ENCODE measurements at regions not wholly inside any gene's neighbourhood (a gene's known extent, or its start where the extent isn't known, plus 50 kb on each side); places are given as distances from the start of the nearest gene placed in this dataset.
"Not testable (repeated sequence)": the region's sequence is repeated elsewhere in the genome, so short reads cannot be mapped to it uniquely, and the experiment has no call there.

DNA sequence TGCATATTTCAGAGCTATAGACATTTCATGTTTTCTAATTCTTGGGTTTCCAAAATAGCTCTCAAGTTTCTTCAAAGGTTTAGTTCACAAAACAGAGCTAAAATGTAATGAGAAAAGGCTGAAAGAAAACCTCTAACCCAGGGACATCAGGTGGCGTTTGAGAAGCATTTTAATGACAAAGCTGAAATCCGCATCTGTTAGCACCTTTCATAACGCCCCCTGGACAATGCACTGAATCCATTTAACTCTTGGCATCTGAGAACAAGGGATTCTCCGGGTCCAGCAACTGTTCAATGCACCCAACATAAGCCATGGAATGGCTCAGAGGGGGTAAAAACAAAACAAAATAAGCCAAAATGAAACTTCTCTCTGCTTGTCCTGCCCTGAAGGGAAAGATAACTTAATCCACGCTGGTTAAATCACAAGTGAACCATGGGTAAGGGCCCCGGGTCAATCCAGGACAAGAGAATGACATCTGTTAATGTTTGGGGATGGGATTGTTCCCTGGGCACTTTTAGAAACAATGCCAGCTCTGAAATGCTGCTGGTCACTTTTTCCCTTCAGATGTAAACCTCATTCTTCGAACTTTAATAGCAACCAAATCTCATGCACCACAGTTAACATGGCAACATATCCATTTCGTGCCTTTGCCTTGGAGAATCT is 466.2 kb upstream of the ADAMTS9 start:
- no peaks in the 10 kb centered on the region for H3K36me3 Mint-ChIP-seq (ENCODE audit: low read depth)
- H3K9me3 Mint-ChIP-seq (ENCODE audit: insufficient read depth): no peaks in the 10 kb centered on the region
- no peak for DNase-seq
- no peak overlapping the region for H3K4me3 Mint-ChIP-seq
- POLR2A ChIA-PET: no interaction called here
- no peak for ATAC-seq
- H3K27ac Mint-ChIP-seq: no peak overlapping the region
- H3K27me3 Mint-ChIP-seq (ENCODE audit: low read depth): no peaks in the 10 kb centered on the region
- no peaks in the 10 kb centered on the region for H3K4me1 Mint-ChIP-seq (ENCODE audit: low read depth)
- CTCF ChIA-PET: no interaction called here

DNA sequence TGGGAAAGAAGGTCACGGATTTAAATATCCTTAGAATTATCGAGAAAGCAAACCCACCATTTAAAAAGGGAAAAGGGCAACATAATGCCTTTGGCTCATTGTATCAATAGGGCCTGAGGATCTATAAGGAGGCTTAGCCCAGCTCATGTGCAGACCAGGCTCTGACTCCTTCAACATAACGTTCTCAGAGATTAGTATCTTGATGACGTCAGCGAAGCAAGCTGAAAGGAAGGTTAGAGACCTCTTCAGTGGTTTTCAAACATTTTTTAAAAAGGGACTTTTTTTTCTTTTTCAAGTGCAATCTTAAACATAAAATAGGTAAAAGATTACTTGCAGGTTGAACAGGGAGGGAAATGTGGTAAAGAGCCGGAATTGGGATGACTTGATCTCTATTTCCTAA is 463.9 kb upstream of the ADAMTS9 start:
- Mint-ChIP-seq H3K27ac (no peak overlapping the region), H3K27me3 (ENCODE audit: low read depth) (no peaks in the 10 kb centered on the region)

DNA sequence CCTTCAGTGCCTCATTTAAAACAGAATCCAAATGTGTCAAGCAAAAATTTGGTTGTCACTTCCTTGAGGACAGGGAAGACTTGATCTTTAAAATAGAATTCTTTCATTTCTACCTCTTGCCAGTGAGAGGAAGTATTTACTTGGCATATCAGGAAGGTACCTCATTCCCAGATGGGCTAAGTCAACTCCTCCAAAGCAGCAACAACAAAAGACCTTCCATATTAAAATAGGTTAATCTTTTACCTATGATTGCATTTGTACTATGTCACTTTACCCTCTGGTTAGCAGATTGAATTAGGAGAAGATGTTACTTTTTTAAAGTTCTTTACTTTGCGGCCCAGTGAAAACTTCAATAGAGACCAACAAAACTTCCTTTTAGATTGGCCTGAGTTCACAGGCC is 462.1 kb upstream of the ADAMTS9 start:
- H3K9me3 Mint-ChIP-seq (ENCODE audit: insufficient read depth): no peaks in the 10 kb centered on the region
- no peak for DNase-seq
- ChIA-PET POLR2A (no interaction called here), CTCF (no interaction called here)
- ATAC-seq: no peak
- H3K27me3 Mint-ChIP-seq (ENCODE audit: low read depth): no peaks in the 10 kb centered on the region
- H3K4me3 Mint-ChIP-seq: no peak overlapping the region
- H3K36me3 Mint-ChIP-seq (ENCODE audit: low read depth): no peaks in the 10 kb centered on the region
- H3K4me1 Mint-ChIP-seq (ENCODE audit: low read depth): no peaks in the 10 kb centered on the region
- H3K27ac Mint-ChIP-seq: no peak overlapping the region

More for the DNA sequence above, 463.9 kb upstream of the ADAMTS9 start:
- ATAC-seq: no peak
- Mint-ChIP-seq H3K36me3 (ENCODE audit: low read depth) (no peaks in the 10 kb centered on the region), H3K4me1 (ENCODE audit: low read depth) (no peaks in the 10 kb centered on the region), H3K9me3 (ENCODE audit: insufficient read depth) (no peaks in the 10 kb centered on the region), H3K4me3 (no peak overlapping the region)
- CTCF ChIA-PET: no interaction called here
- POLR2A ChIA-PET: no interaction called here
- DNase-seq: no peak

DNA sequence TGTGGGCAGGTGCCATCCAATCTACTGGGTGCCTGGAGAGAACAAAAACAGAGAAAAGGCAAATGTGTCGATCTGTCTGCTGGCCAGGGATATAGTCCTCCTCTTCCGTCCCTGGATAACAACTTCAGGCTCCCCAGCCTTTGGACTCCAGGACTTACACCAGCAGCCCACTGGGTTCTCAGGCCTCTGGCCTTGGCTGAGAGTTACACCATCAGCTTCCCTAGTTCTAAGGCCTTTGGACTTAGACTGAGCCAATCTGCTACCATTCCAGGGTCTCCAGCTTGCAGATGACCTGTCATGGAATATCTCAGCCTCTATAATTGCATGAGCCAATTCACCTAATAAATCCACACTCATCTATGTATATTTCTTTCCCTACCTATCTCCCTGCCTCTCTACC is 460.9 kb upstream of the ADAMTS9 start:
- no peak for ATAC-seq
- POLR2A ChIA-PET: no interaction called here
- H3K27me3 Mint-ChIP-seq (ENCODE audit: low read depth): no peaks in the 10 kb centered on the region

DNA sequence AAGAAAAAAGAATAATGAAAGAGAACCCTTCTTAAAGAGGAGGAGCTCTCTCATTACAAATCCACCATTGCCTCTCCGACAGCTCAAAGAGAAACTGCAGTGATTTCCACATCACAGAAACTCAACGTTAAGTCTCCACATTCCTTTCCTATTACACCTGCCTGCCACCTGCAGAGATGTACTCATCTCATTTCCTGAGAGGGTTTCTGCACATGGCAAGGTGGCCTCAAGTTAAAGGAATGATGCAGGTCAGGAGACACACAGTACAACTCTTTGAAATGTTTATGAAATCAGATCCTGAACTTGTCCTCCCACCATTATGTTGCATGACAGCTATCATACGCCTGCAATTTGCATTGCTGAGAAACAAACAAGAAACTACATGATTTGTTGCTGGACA is 458.4 kb upstream of the ADAMTS9 start:
- no peaks in the 10 kb centered on the region for H3K9me3 Mint-ChIP-seq (ENCODE audit: insufficient read depth)

More for the DNA sequence above, 460.9 kb upstream of the ADAMTS9 start:
- Mint-ChIP-seq H3K4me3 (no peak overlapping the region), H3K9me3 (ENCODE audit: insufficient read depth) (no peaks in the 10 kb centered on the region), H3K4me1 (ENCODE audit: low read depth) (no peaks in the 10 kb centered on the region), H3K27ac (no peak overlapping the region), H3K36me3 (ENCODE audit: low read depth) (no peaks in the 10 kb centered on the region)
- DNase-seq: no peak
- CTCF ChIA-PET: no interaction called here

DNA sequence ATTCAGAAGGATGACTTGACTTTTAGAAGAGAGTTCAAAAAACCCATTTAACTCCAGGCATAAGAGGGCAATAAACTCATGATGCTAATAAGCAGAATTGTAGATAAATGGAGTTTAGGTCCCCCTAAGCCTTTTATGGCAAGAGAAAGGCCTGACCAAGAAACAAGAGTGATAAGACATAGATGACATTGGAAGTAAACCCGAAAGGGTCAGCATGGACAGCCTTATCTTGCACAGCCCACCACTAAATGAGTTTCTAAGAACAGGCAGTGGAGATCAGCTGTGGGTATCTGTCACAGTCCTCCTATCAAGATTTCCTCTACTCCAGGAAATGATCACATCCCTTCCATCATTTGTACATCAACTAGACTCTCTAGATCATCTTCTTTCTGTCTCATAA is 457.9 kb upstream of the ADAMTS9 start:
- ATAC-seq: no peak
- Mint-ChIP-seq H3K27ac (no peak overlapping the region), H3K36me3 (ENCODE audit: low read depth) (no peaks in the 10 kb centered on the region), H3K4me3 (no peak overlapping the region), H3K9me3 (ENCODE audit: insufficient read depth) (no peaks in the 10 kb centered on the region), H3K27me3 (ENCODE audit: low read depth) (no peaks in the 10 kb centered on the region), H3K4me1 (ENCODE audit: low read depth) (no peaks in the 10 kb centered on the region)
- DNase-seq: no peak
- ChIA-PET CTCF (no interaction called here), POLR2A (no interaction called here)

More for the DNA sequence above, 458.4 kb upstream of the ADAMTS9 start:
- Mint-ChIP-seq H3K27me3 (ENCODE audit: low read depth) (no peaks in the 10 kb centered on the region), H3K4me3 (no peak overlapping the region), H3K27ac (no peak overlapping the region), H3K36me3 (ENCODE audit: low read depth) (no peaks in the 10 kb centered on the region), H3K4me1 (ENCODE audit: low read depth) (no peaks in the 10 kb centered on the region)
- ChIA-PET POLR2A (no interaction called here), CTCF (no interaction called here)
- DNase-seq: no peak
- ATAC-seq: no peak

DNA sequence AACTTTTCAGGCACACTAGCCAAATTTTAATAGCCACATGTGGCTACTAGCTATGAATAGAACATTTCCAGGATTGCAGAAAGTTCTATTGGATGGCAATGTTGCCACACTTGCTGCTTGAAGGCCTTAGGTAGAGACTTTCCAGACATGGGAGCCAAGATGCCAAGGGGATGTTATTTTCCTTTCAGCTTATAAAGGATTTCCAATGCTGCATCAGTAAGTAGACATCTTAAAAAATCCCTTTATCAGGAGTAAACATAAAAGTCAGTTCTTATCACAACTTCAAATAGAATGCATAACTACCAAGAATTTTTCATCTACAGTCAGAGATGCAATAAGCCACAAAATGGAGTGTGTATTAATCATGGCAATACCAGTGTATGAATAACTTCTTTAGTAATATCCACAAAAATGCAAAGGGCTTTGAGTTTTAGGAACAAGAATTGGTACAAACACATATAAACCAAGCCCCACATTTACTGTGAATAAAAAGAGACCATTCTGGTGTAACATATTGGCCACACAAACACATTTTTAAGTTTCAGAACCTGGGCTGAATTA is 457.1 kb upstream of the ADAMTS9 start:
- ChIA-PET POLR2A (no interaction called here), CTCF (no interaction called here)
- no peaks in the 10 kb centered on the region for H3K36me3 Mint-ChIP-seq (ENCODE audit: low read depth)
- no peaks in the 10 kb centered on the region for H3K4me1 Mint-ChIP-seq (ENCODE audit: low read depth)
- ATAC-seq (no peak), DNase-seq (no peak)
- no peak overlapping the region for H3K4me3 Mint-ChIP-seq
- H3K27me3 Mint-ChIP-seq (ENCODE audit: low read depth): no peaks in the 10 kb centered on the region
- no peaks in the 10 kb centered on the region for H3K9me3 Mint-ChIP-seq (ENCODE audit: insufficient read depth)
- H3K27ac Mint-ChIP-seq: no peak overlapping the region

DNA sequence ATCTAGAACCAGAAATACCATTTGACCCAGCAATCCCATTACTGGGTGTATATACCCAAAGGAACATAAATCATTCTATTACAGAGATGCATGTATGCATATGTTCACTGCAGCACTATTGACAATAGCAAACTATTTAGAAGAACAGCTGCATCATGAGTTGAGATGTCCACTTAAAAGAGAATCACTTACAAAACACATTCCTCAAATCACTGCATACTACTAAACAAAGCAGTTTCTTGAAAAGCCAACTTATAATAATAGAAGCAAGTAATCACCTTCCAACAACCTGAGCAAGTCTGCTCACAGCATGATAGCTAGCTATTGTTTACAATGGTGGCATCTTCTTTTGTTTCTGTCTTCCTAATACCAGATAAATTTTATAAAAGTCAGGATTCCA is 454.7 kb upstream of the ADAMTS9 start:
- ChIA-PET POLR2A (no interaction called here), CTCF (no interaction called here)
- Mint-ChIP-seq H3K36me3 (ENCODE audit: low read depth) (no peaks in the 10 kb centered on the region), H3K27me3 (ENCODE audit: low read depth) (no peaks in the 10 kb centered on the region), H3K27ac (no peak overlapping the region), H3K9me3 (ENCODE audit: insufficient read depth) (no peaks in the 10 kb centered on the region), H3K4me3 (no peak overlapping the region), H3K4me1 (ENCODE audit: low read depth) (no peaks in the 10 kb centered on the region)
- ATAC-seq: no peak
- no peak for DNase-seq

DNA sequence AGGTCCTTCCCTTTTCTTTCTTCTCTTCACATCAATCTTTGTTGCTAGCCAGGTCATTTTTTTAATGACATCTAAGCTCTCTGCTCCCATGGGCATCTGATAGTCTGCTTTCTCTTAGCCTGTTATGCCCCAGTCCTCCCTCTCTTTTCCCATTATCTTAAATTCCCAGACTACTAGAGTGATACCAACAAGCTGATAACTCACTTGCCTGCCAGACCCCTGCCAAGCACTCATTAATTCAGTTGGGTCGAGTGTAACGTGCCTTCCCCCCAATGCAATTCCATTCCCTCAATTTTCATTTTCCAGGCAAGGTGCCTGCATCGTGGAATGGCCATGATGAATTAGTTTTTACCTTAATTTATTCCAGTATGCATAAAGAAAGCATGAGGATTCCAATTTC is 450.8 kb upstream of the ADAMTS9 start:
- Mint-ChIP-seq H3K4me3 (no peak overlapping the region), H3K36me3 (ENCODE audit: low read depth) (no peaks in the 10 kb centered on the region), H3K27ac (no peak overlapping the region), H3K27me3 (ENCODE audit: low read depth) (no peaks in the 10 kb centered on the region), H3K4me1 (ENCODE audit: low read depth) (no peaks in the 10 kb centered on the region), H3K9me3 (ENCODE audit: insufficient read depth) (peaks cover 4% of the 10 kb centered on the region)
- ChIA-PET CTCF (no interaction called here), POLR2A (interaction anchor here (0.6 kb wide), 1 partner anchor 108 kb away, joined by 3 read pairs; no protein-coding TSS in a partner anchor)
- no peak for ATAC-seq
- no peak for DNase-seq

DNA sequence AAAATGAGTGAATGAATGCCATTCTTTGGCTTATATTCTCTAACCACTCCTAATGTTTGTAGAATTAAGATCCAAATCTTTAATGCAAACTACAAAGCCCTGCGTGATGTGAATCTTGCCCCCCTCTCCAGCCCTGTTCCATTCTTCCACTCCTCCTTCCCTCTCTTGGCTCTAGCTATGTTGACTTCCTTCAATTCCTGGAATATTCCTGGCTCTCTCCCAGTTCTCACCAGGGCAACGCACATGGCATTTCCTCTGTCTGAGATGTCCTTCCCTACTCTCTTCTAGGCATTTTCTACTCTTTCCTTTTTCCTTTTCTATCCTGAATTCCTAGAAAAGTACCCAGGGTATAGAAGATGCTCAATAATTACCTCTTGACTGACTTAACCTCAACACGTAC is 446.0 kb upstream of the ADAMTS9 start:
- POLR2A ChIA-PET; H3K4me3 Mint-ChIP-seq; H3K4me1 Mint-ChIP-seq (ENCODE audit: low read depth); H3K9me3 Mint-ChIP-seq (ENCODE audit: insufficient read depth); CTCF ChIA-PET; H3K36me3 Mint-ChIP-seq (ENCODE audit: low read depth); H3K27me3 Mint-ChIP-seq (ENCODE audit: low read depth); ATAC-seq; DNase-seq; H3K27ac Mint-ChIP-seq: not testable (repeated sequence)

DNA sequence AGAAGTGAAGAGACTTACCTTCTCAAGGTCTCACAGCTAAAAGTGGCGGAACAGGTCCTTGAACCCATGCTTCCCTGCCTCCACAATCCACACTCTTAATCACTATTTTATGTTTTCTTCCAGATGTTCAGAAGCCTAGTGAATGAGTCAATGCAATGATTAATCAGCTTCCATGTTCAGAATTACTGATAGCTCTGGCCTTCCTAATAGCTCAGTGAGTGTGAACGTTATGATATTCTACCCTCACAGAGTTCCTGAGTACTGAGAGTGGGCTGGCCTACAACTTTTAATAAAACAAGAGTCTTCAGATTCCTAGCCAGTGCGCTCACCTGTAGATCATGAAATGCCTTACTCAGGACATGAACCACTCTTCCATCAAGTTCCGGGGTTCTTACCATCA is 443.0 kb upstream of the ADAMTS9 start:
- CTCF ChIA-PET: no interaction called here
- no peaks in the 10 kb centered on the region for H3K36me3 Mint-ChIP-seq (ENCODE audit: low read depth)
- peaks cover 12% of the 10 kb centered on the region for H3K9me3 Mint-ChIP-seq (ENCODE audit: insufficient read depth)
- no peak overlapping the region for H3K4me3 Mint-ChIP-seq
- POLR2A ChIA-PET: no interaction called here
- DNase-seq (no peak), ATAC-seq (no peak)
- no peaks in the 10 kb centered on the region for H3K27me3 Mint-ChIP-seq (ENCODE audit: low read depth)
- H3K27ac Mint-ChIP-seq: no peak overlapping the region
- H3K4me1 Mint-ChIP-seq (ENCODE audit: low read depth): no peaks in the 10 kb centered on the region

DNA sequence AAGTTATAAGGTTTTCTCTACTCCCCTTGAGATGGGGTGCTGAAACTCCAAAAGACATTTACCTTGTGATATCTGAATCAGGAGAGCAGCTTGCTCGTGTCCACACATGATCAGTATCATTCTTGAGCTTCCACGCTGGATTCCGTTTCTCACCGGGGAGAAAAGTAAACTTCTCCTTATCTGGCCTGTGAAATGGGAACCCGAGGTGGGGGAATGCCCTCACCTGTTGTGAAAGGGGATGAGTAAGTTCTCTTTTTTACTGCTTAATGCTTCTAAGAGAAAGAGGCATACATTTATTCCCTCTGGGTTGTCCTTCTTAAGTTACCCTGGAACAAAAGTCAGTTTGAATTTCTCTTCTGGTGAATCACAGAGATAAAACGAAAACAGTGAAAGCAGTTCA is 440.5 kb upstream of the ADAMTS9 start:
- H3K27me3 Mint-ChIP-seq (ENCODE audit: low read depth): no peaks in the 10 kb centered on the region
- ATAC-seq: no peak

More for the DNA sequence above, 440.5 kb upstream of the ADAMTS9 start:
- Mint-ChIP-seq H3K36me3 (ENCODE audit: low read depth) (no peaks in the 10 kb centered on the region), H3K27ac (no peak overlapping the region), H3K9me3 (ENCODE audit: insufficient read depth) (peaks cover 12% of the 10 kb centered on the region), H3K4me3 (no peak overlapping the region), H3K4me1 (ENCODE audit: low read depth) (no peaks in the 10 kb centered on the region)
- ChIA-PET POLR2A (no interaction called here), CTCF (no interaction called here)
- no peak for DNase-seq

Measured in activated CD8-positive, alpha-beta T cell treated with anti-CD3 and anti-CD28 coated beads, Interleukin-2, amount 10 ng/mL, durations not matched to agents 7 days and 5 days (primary cell).